ENCODE measurements at regions not wholly inside any gene's neighbourhood (a gene's known extent, or its start where the extent isn't known, plus 50 kb on each side); places are given as distances from the start of the nearest gene placed in this dataset.

GRCh38 chr12:98419081-98419794 is 96.2 kb upstream of the TMPO start:
- 58 to 75% methylated on average over 9 of the region's 9 CpGs for WGBS, 2 donors
- Histone ChIP-seq H3K9me3 (no peaks in the 10 kb centered on the region), H3K4me1 (peaks cover 17 to 21% of the 10 kb centered on the region in 2 donors), H3K27me3 (no peaks in the 10 kb centered on the region), H3K4me3 (replicated peaks in 1 of 3) (no peak overlapping the region), H3K27ac (peak overlapping the region; percentile 56 to 90 (median 76)), H3K36me3 (no peaks in the 10 kb centered on the region)
- intact Hi-C loops (cut with DNase I) = no loop called here
- TF ChIP-seq CTCF (IDR thresholded peaks at IDR 0.05) (no peak), POLR2A (IDR thresholded peaks at IDR 0.05) (no peak)
- no peak for DNase-seq

- Histone ChIP-seq H3K4me1 (peaks cover 17 to 24% of the 10 kb centered on the region in 2 donors), H3K27me3 (no peaks in the 10 kb centered on the region), H3K36me3 (no peaks in the 10 kb centered on the region), H3K27ac (peak overlapping the region in 1 of 3 donors; percentile 90), H3K4me3 (replicated peaks in 1 of 3) (no peak overlapping the region), H3K9me3 (no peaks in the 10 kb centered on the region)
- intact Hi-C loops (cut with DNase I) = loop anchor here (10.0 kb wide), 1 partner anchor 95 kb away; the partner anchor contains the start of gene TMPO
- no peak for TF ChIP-seq CTCF (IDR thresholded peaks at IDR 0.05)
- no peak for TF ChIP-seq POLR2A (IDR thresholded peaks at IDR 0.05)
- whole genome bisulfite sequencing, 2 donors = 64 to 66% methylated on average over 12 to 14 of the region's 16 CpGs
- DNase-seq = peak in 1 of 2 donors; percentile 28
These were observed 95.5 kb upstream of the TMPO start for GRCh38 chr12:98419795-98420404.

GRCh38 chr12:98420461-98420860 is 94.9 kb upstream of the TMPO start:
- intact Hi-C loops (cut with DNase I) = loop anchor here (10.0 kb wide), 1 partner anchor 94 kb away; the partner anchor contains the start of gene TMPO
- no peak for DNase-seq
- no peak for TF ChIP-seq CTCF (IDR thresholded peaks at IDR 0.05)
- no peak for TF ChIP-seq POLR2A (IDR thresholded peaks at IDR 0.05)
- H3K36me3 ChIP-seq = no peaks in the 10 kb centered on the region
- H3K4me3 ChIP-seq (replicated peaks in 1 of 3) = no peak overlapping the region
- 79 to 80% methylated on average over 5 to 6 of the region's 6 CpGs for WGBS, 2 donors
- H3K4me1 ChIP-seq = peaks cover 17 to 24% of the 10 kb centered on the region in 2 donors
- no peaks in the 10 kb centered on the region for H3K9me3 ChIP-seq
- no peaks in the 10 kb centered on the region for H3K27me3 ChIP-seq
- no peak overlapping the region for H3K27ac ChIP-seq

GRCh38 chr12:98421316-98421715 is 94.1 kb upstream of the TMPO start:
- peaks cover 17 to 24% of the 10 kb centered on the region in 2 donors for H3K4me1 ChIP-seq
- H3K27me3 ChIP-seq = no peaks in the 10 kb centered on the region
- 96 to 99% methylated on average over 8 of the region's 8 CpGs for WGBS, 2 donors
- no peak overlapping the region for H3K4me3 ChIP-seq (replicated peaks in 1 of 3)
- H3K27ac ChIP-seq = no peak overlapping the region
- intact Hi-C loops (cut with DNase I) = loop anchor here (10.0 kb wide), 1 partner anchor 93 kb away; the partner anchor contains the start of gene TMPO
- H3K36me3 ChIP-seq = no peaks in the 10 kb centered on the region
- no peaks in the 10 kb centered on the region for H3K9me3 ChIP-seq
- TF ChIP-seq CTCF (IDR thresholded peaks at IDR 0.05) = no peak
- TF ChIP-seq POLR2A (IDR thresholded peaks at IDR 0.05) = no peak
- no peak for DNase-seq

GRCh38 chr12:98422359-98422758 is 93.0 kb upstream of the TMPO start:
- TF ChIP-seq CTCF (IDR thresholded peaks at IDR 0.05) (no peak), POLR2A (IDR thresholded peaks at IDR 0.05) (no peak)
- no peak for DNase-seq
- H3K27me3 ChIP-seq = no peaks in the 10 kb centered on the region
- intact Hi-C loops (cut with DNase I) = loop anchor here (10.0 kb wide), 1 partner anchor 92 kb away; the partner anchor contains the start of gene TMPO
- 92 to 93% methylated on average over 7 to 11 of the region's 11 CpGs for WGBS, 2 donors
- no peaks in the 10 kb centered on the region for H3K9me3 ChIP-seq
- H3K27ac ChIP-seq = no peak overlapping the region
- no peak overlapping the region for H3K4me3 ChIP-seq (replicated peaks in 1 of 3)
- H3K4me1 ChIP-seq = peaks cover 17 to 24% of the 10 kb centered on the region in 2 donors
- no peaks in the 10 kb centered on the region for H3K36me3 ChIP-seq

All from thyroid gland (tissue), 4 donors.